ENCODE measurements at regions not wholly inside any gene's neighbourhood (a gene's known extent, or its start where the extent isn't known, plus 50 kb on each side); places are given as distances from the start of the nearest gene placed in this dataset.

DNA sequence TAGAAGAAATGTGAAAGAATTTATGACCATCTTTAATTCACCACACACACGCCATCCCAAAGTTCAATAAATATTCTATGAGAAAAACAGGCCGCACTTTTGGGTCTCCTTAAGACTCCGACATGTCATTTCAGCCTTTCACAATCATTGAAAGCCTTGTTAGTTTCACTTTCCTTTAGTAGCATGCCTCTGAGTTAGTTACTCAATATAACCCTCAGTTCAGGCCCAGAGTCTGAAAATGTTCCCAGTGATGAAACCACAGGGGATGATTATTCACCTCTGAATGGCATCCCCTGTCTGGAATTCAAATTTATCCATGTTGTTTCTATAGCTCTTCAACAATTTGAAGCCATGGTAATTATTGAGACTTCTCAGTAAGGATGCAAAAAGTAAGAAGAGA lies 278.1 kb upstream of the NRP1 start:
- TF ChIP-seq POLR2A (IDR thresholded peaks at IDR 0.05) (no peak), POLR2AphosphoS5 (IDR thresholded peaks at IDR 0.05; ENCODE audit: insufficient read depth in 1 of 2, low read depth in 1 of 2) (no peak), CTCF (IDR thresholded peaks at IDR 0.05) (no peak)
